Spleen (tissue), 11 donors: ENCODE measurements at regions not wholly inside any gene's neighbourhood (a gene's known extent, or its start where the extent isn't known, plus 50 kb on each side); places are given as distances from the start of the nearest gene placed in this dataset.

ENCODE experiments used
- DNase-seq: peaks from one replicate; pipeline ENCODE4 v3.0.0-alpha.2; 2020
- H3K27ac ChIP-seq, 8 donors: fragments of 200-600 bp; sonication (generic) in 7 of 8; 1 replicate in 4 of 8; 2 replicates in 4 of 8; pipeline versions ENCODE4 v1.5.0 to v1.8.0; 2016 to 2021; ENCODE audit warnings: inconsistent platforms in 4 of 8, mild to moderate bottlenecking in 4 of 8, moderate library complexity in 1 of 8
- H3K27me3 ChIP-seq, 7 donors: fragments of 200-600 bp; sonication (generic) in 6 of 7; replicated peaks in 1 of 7; 1 replicate in 4 of 7; 2 replicates in 3 of 7; pipeline versions ENCODE4 v1.5.0 to v1.8.0; 2016 to 2021; ENCODE audit warnings: inconsistent platforms in 3 of 7, mild to moderate bottlenecking in 1 of 7
- H3K36me3 ChIP-seq, 6 donors: fragments of 200-600 bp; sonication (generic) in 5 of 6; 1 replicate in 4 of 6; 2 replicates in 2 of 6; pipeline versions ENCODE4 v1.5.0 to v1.8.0; 2016 to 2021; ENCODE audit warnings: inconsistent platforms in 2 of 6
- H3K4me1 ChIP-seq, 6 donors: fragments of 200-600 bp; sonication (generic) in 5 of 6; 1 replicate in 3 of 6; 2 replicates in 3 of 6; pipeline versions ENCODE4 v1.5.0 to v1.8.0; 2016 to 2021; ENCODE audit warnings: inconsistent platforms in 3 of 6
- H3K4me3 ChIP-seq, 8 donors: fragments of 200-600 bp; sonication (generic) in 7 of 8; 1 replicate in 4 of 8; 2 replicates in 4 of 8; pipeline versions ENCODE4 v1.5.0 to v1.8.0; 2016 to 2021; ENCODE audit warnings: inconsistent platforms in 4 of 8, mild to moderate bottlenecking in 4 of 8, moderate library complexity in 2 of 8
- H3K9me3 ChIP-seq, 8 donors: fragments of 200-600 bp; sonication (generic) in 7 of 8; 1 replicate in 4 of 8; 2 replicates in 4 of 8; pipeline versions ENCODE4 v1.5.0 to v1.8.0; 2016 to 2021; ENCODE audit warnings: inconsistent platforms in 4 of 8
- POLR2A ChIP-seq, 3 donors: fragments of 450-650 bp; IDR thresholded peaks; one replicate each; pipeline ENCODE4 v1.5.1; 2017; ENCODE audit warnings: antibody characterized with exemption in 3 of 3, mild to moderate bottlenecking in 1 of 3
- POLR2AphosphoS5 ChIP-seq, 3 donors: sonication (generic); formaldehyde crosslinking; IDR thresholded peaks; one replicate each; pipeline ENCODE4 v1.5.1; 2017; ENCODE audit warnings: antibody characterized with exemption in 3 of 3
- WGBS, 5 donors: extraction: QIAGEN DNeasy Blood & Tissue Kit in 3 of 5; methylation state at CpG; one replicate each; pipeline versions ENCODE4 v1.1.5 to v1.1.7; 2013 to 2018; 5-methylcytosine and 5-hydroxymethylcytosine counted together
- intact Hi-C: fragments of 100-400 bp; cut with DNase I; formaldehyde crosslinking; loops from one replicate; pipeline ENCODE4 v1.15.0; 2023; ENCODE audit warnings: low total_unique reads
- TF ChIP-seq, protein P1 (sequence below), 11 experiments: fragments of 200-600 bp in 7 of 11; fragments of 450-650 bp in 4 of 11; sonication (generic) in 4 of 11; IDR thresholded peaks in 8 of 11; conservative IDR thresholded peaks in 3 of 11; 1 replicate in 7 of 11; 2 replicates in 4 of 11; pipeline versions ENCODE4 v1.4.0 to v1.8.0; 2016 to 2021; ENCODE audit warnings: antibody characterized with exemption in 11 of 11, inconsistent platforms in 4 of 11, mild to moderate bottlenecking in 1 of 11
- donor health status: healthy with polysubstance abuse.
- donor health status: DM: no; HTN: no; CAD: no; lungs with moderate emphysema.
- donor health status: DM: no; HTN: no; CAD: no.
- donor health status: Bipolar disorder and iron deficiency.
- donor health status: healthy.
- donor health status: DM: no; HTN: no; CAD: no.
- donor health status: DM: yes; HTN: yes; CAD: no.

DNA sequence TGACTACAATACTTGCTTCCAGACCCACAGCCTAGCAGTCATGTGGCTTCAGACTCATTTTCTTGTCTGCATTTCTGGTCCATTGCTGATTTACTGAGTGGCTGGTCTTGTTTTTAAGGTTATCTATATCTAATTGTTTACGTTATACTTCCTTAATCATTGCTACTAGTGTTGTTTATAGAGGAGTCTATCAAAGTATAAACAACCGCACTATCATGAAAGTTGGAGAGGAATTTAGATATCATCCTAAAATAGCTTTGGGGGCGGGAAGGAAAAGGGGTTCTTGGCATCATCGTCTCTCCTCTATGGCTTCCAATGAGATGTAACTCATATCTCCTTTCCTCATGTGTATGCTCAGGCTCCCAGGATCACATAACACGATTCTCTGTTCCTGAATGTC lies 372.1 kb upstream of the PBX1 start:
- WGBS, 5 donors, result 71 to 87% (median 80%) methylated on average over 5 of the region's 5 CpGs
- TF ChIP-seq POLR2AphosphoS5 (IDR thresholded peaks at IDR 0.05) (no peak), POLR2A (IDR thresholded peaks at IDR 0.05) (no peak)
- TF ChIP-seq, protein P1, sequence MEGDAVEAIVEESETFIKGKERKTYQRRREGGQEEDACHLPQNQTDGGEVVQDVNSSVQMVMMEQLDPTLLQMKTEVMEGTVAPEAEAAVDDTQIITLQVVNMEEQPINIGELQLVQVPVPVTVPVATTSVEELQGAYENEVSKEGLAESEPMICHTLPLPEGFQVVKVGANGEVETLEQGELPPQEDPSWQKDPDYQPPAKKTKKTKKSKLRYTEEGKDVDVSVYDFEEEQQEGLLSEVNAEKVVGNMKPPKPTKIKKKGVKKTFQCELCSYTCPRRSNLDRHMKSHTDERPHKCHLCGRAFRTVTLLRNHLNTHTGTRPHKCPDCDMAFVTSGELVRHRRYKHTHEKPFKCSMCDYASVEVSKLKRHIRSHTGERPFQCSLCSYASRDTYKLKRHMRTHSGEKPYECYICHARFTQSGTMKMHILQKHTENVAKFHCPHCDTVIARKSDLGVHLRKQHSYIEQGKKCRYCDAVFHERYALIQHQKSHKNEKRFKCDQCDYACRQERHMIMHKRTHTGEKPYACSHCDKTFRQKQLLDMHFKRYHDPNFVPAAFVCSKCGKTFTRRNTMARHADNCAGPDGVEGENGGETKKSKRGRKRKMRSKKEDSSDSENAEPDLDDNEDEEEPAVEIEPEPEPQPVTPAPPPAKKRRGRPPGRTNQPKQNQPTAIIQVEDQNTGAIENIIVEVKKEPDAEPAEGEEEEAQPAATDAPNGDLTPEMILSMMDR (IDR thresholded peaks at IDR 0.05 in 8 of 11, conservative IDR thresholded peaks at IDR 0.05 in 3 of 11), result no peak

DNA sequence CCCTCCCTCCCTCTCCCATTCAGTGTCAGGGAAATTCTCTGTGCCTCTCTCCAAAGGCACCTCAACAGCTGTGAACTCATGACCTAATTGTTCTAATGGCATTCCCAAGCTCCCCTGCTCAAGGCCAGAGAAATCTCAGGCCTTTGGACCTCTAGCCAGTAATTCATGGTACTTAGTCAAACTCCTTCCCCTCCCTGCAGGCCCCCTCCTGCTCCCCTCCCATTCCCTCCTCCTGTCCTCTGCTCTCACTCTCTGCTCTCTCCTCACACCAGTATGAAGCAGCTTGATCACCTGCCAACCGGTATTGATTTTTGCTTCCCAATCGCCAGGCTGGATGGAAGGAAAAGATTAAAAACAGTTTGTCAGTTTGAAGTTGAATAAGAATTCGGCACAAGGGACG lies 370.5 kb upstream of the PBX1 start:
- Histone ChIP-seq H3K36me3 (no peaks in the 10 kb centered on the region), H3K27me3 (no peaks in the 10 kb centered on the region), H3K9me3 (peaks cover 0 to 14% (median 0%) of the 10 kb centered on the region in 8 donors), H3K27ac (no peak overlapping the region), H3K4me3 (no peak overlapping the region), H3K4me1 (no peaks in the 10 kb centered on the region)
- no peak for DNase-seq
- 27 to 42% (median 36%) methylated on average over 4 of the region's 4 CpGs for WGBS, 5 donors
- intact Hi-C loops, result no loop called here
- TF ChIP-seq POLR2A (IDR thresholded peaks at IDR 0.05) (no peak), POLR2AphosphoS5 (IDR thresholded peaks at IDR 0.05) (no peak)
- TF ChIP-seq, protein P1 (IDR thresholded peaks at IDR 0.05 in 8 of 11, conservative IDR thresholded peaks at IDR 0.05 in 3 of 11), result no peak

More for the DNA sequence above, 372.1 kb upstream of the PBX1 start:
- intact Hi-C loops, result no loop called here
- Histone ChIP-seq H3K27me3 (no peaks in the 10 kb centered on the region), H3K36me3 (no peaks in the 10 kb centered on the region), H3K27ac (no peak overlapping the region), H3K4me3 (no peak overlapping the region), H3K9me3 (peaks cover 0 to 4% (median 0%) of the 10 kb centered on the region in 8 donors), H3K4me1 (no peaks in the 10 kb centered on the region)
- no peak for DNase-seq

DNA sequence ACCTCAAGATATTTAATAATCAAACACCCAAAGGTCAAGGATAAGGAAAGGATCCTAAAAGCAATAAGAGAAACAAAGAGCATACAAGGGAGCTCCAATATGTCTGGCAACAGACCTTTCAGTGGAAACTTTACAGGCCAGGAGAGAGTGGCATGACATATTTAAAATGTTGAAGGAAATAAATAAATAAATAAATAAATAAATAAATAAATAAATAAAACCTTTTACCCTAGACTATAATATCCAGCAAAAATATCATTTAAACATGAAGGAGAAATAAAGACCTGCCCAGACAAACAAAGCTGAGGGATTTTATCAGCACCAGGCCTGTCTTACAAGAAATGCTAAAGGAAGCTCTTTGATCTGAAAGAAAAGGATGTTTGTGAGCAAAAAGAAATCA lies 367.8 kb upstream of the PBX1 start:
- peaks cover 0 to 20% (median 6%) of the 10 kb centered on the region in 8 donors for H3K9me3 ChIP-seq
- TF ChIP-seq POLR2AphosphoS5 (IDR thresholded peaks at IDR 0.05), result no peak
- TF ChIP-seq, protein P1 (IDR thresholded peaks at IDR 0.05 in 8 of 11, conservative IDR thresholded peaks at IDR 0.05 in 3 of 11), result no peak
- DNase-seq, result no peak
- no peaks in the 10 kb centered on the region for H3K27me3 ChIP-seq
- no peaks in the 10 kb centered on the region for H3K4me1 ChIP-seq
- H3K36me3 ChIP-seq, result no peaks in the 10 kb centered on the region
- no peak overlapping the region for H3K27ac ChIP-seq
- no peak overlapping the region for H3K4me3 ChIP-seq
- intact Hi-C loops, result no loop called here

DNA sequence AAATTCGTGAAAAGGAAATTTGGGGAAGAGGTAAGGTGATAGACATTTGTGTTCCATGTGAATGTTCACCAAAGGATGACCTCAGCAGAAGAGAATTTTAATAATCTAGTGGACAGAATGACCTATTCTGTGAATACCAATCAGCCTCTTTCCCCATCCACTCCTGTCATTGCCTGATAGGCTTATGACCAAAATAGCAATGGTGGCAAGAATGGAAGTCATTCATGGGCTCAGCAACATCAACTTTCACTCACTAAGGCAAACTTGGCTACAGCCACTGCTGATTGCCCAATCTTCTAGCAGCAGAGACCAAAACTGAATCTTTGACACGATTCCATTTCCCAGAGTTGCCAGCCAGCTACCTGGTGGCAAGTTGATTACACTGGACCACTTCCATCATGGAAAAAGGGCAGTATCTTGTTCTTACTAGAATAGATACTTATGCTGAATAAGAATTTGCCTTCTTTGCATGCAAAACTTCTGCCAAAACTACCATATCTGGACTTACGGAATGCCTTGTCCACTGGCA lies 348.7 kb upstream of the PBX1 start:
- TF ChIP-seq, protein P1 (IDR thresholded peaks at IDR 0.05 in 8 of 11, conservative IDR thresholded peaks at IDR 0.05 in 3 of 11), result no peak
- no peak for TF ChIP-seq POLR2A (IDR thresholded peaks at IDR 0.05)
- no peak for TF ChIP-seq POLR2AphosphoS5 (IDR thresholded peaks at IDR 0.05)
- Histone ChIP-seq H3K4me3 (no peak overlapping the region), H3K36me3 (no peaks in the 10 kb centered on the region), H3K27ac (no peak overlapping the region), H3K27me3 (no peaks in the 10 kb centered on the region), H3K4me1 (no peaks in the 10 kb centered on the region), H3K9me3 (peaks cover 0 to 4% (median 0%) of the 10 kb centered on the region in 8 donors)
- intact Hi-C loops, result no loop called here
- no peak for DNase-seq
- WGBS, 5 donors, result 73 to 81% (median 75%) methylated on average over 3 of the region's 3 CpGs
